ENCODE measurements at regions not wholly inside any gene's neighbourhood (a gene's known extent, or its start where the extent isn't known, plus 50 kb on each side); places are given as distances from the start of the nearest gene placed in this dataset.
"Not testable (repeated sequence)": the region's sequence is repeated elsewhere in the genome, so short reads cannot be mapped to it uniquely, and the experiment has no call there.

GRCh38 chr5:155116456-155117251 lies 103.1 kb downstream of the KIF4B start:
- DNase-seq: no peak

GRCh38 chr5:155125551-155126095 lies 112.1 kb downstream of the KIF4B start:
- DNase-seq: no peak

- DNase-seq: no peak
Observed at GRCh38 chr5:155126573-155126972, 113.0 kb downstream of the KIF4B start.

- no peak for DNase-seq
Observed at GRCh38 chr5:155127552-155127951, 114.0 kb downstream of the KIF4B start.

- no peak for DNase-seq
Observed at GRCh38 chr5:155128786-155129512, 115.4 kb downstream of the KIF4B start.

GRCh38 chr5:155129513-155129880 lies 115.9 kb downstream of the KIF4B start:
- DNase-seq: no peak

GRCh38 chr5:155134130-155134529 lies 120.6 kb downstream of the KIF4B start:
- DNase-seq: no peak

- no peak for DNase-seq
Observed at GRCh38 chr5:155136216-155136850, 122.8 kb downstream of the KIF4B start.

- no peak for DNase-seq
Observed at GRCh38 chr5:155137683-155138082, 124.1 kb downstream of the KIF4B start.

- DNase-seq: no peak
Observed at GRCh38 chr5:155140646-155141045, 127.1 kb downstream of the KIF4B start.

- DNase-seq: no peak
Observed at GRCh38 chr5:155144956-155145355, 131.4 kb downstream of the KIF4B start.

GRCh38 chr5:155147222-155147621 lies 133.7 kb downstream of the KIF4B start:
- no peak for DNase-seq

- DNase-seq: no peak
Observed at GRCh38 chr5:155148694-155149093, 135.1 kb downstream of the KIF4B start.

GRCh38 chr5:155150012-155150411 lies 136.5 kb downstream of the KIF4B start:
- DNase-seq: no peak

- DNase-seq: no peak
Observed at GRCh38 chr5:155154973-155155372, 141.4 kb downstream of the KIF4B start.

- not testable (repeated sequence) for DNase-seq
Observed at GRCh38 chr5:155163084-155163483, 149.5 kb downstream of the KIF4B start.

- DNase-seq: no peak
Observed at GRCh38 chr5:155167736-155168135, 154.2 kb downstream of the KIF4B start.

GRCh38 chr5:155181542-155181941 lies 168.0 kb downstream of the KIF4B start:
- DNase-seq: no peak

- DNase-seq: no peak
Observed at GRCh38 chr5:155189476-155189875, 175.9 kb downstream of the KIF4B start.

- DNase-seq: no peak
Observed at GRCh38 chr5:155189981-155190380, 176.4 kb downstream of the KIF4B start.

GRCh38 chr5:155193029-155193428 lies 179.5 kb downstream of the KIF4B start:
- no peak for DNase-seq

- no peak for DNase-seq
Observed at GRCh38 chr5:155193483-155194107, 180.0 kb downstream of the KIF4B start.

- no peak for DNase-seq
Observed at GRCh38 chr5:155200608-155201007, 187.1 kb downstream of the KIF4B start.

Data from NCI-H1092 (cell line).